GM12874 (cell line): ENCODE measurements at regions not wholly inside any gene's neighbourhood (a gene's known extent, or its start where the extent isn't known, plus 50 kb on each side); places are given as distances from the start of the nearest gene placed in this dataset.

Experiments used
- CTCF ChIP-seq: IDR thresholded peaks from 2 replicates; pipeline ENCODE4 v1.5.1; 2011; ENCODE audit warnings: low read depth, mild to moderate bottlenecking, control low read depth, low read length, moderate library complexity; ENCODE audit not compliant: insufficient read depth

GRCh38 chr4:10983268-10983667 lies 298.7 kb upstream of the CLNK start:
- no peak for TF ChIP-seq CTCF

GRCh38 chr4:10982305-10982704 lies 297.7 kb upstream of the CLNK start:
- no peak for TF ChIP-seq CTCF

- TF ChIP-seq CTCF: no peak
Observed at GRCh38 chr4:10981576-10981975, 297.0 kb upstream of the CLNK start.

- TF ChIP-seq CTCF: no peak
Observed at GRCh38 chr4:10981096-10981495, 296.5 kb upstream of the CLNK start.

GRCh38 chr4:10979032-10979431 lies 294.5 kb upstream of the CLNK start:
- TF ChIP-seq CTCF: no peak

GRCh38 chr4:10977534-10977933 lies 293.0 kb upstream of the CLNK start:
- no peak for TF ChIP-seq CTCF

GRCh38 chr4:10974371-10974770 lies 289.8 kb upstream of the CLNK start:
- TF ChIP-seq CTCF: no peak

- no peak for TF ChIP-seq CTCF
Observed at GRCh38 chr4:10973686-10974085, 289.1 kb upstream of the CLNK start.
